ENCODE measurements at regions not wholly inside any gene's neighbourhood (a gene's known extent, or its start where the extent isn't known, plus 50 kb on each side); places are given as distances from the start of the nearest gene placed in this dataset.

- no peak overlapping the region for H2AK5ac ChIP-seq (ENCODE audit: low read length, severe bottlenecking)
- H2BK5ac ChIP-seq (ENCODE audit: low read depth, low read length, poor library complexity, severe bottlenecking): no peak overlapping the region
- no peaks in the 10 kb centered on the region for H3K79me1 ChIP-seq (replicated peaks; ENCODE audit: low read length, poor library complexity, severe bottlenecking)
- no peak overlapping the region for H3K4me3 ChIP-seq (ENCODE audit: insufficient read depth in 1 of 2, low read depth in 1 of 2, low read length in 2 of 2)
- H3K4ac ChIP-seq (ENCODE audit: low read depth in 1 of 2, low read length in 2 of 2): no peak overlapping the region
- no peak overlapping the region for H2BK15ac ChIP-seq (ENCODE audit: low read depth, poor library complexity, severe bottlenecking)
- H3K14ac ChIP-seq (ENCODE audit: low read length in 2 of 2): no peak overlapping the region
- H3K4me1 ChIP-seq (ENCODE audit: control insufficient read depth, insufficient read depth, low read depth, low read length): peaks cover 4% of the 10 kb centered on the region
- H3K27me3 ChIP-seq (ENCODE audit: control insufficient read depth in 1 of 2, insufficient read depth in 1 of 2, low read length in 2 of 2): no peaks in the 10 kb centered on the region
- H3K36me3 ChIP-seq (ENCODE audit: control insufficient read depth in 1 of 2, insufficient read depth in 2 of 2, low read depth in 1 of 2, low read length in 2 of 2): no peaks in the 10 kb centered on the region
- no peak overlapping the region for H2BK120ac ChIP-seq (ENCODE audit: low read depth, low read length)
- no peak overlapping the region for H4K8ac ChIP-seq (ENCODE audit: low read length)
- no peak overlapping the region for H4K91ac ChIP-seq (ENCODE audit: low read length)
- no peak overlapping the region for H3K18ac ChIP-seq (ENCODE audit: low read depth in 1 of 2, low read length in 2 of 2)
- no peak overlapping the region for H2AFZ ChIP-seq (ENCODE audit: low read depth, low read length)
- H3K9me3 ChIP-seq (ENCODE audit: control insufficient read depth, low read length): no peaks in the 10 kb centered on the region
- H2BK12ac ChIP-seq (ENCODE audit: low read length in 2 of 2): no peak overlapping the region
- no peak overlapping the region for H3K27ac ChIP-seq (ENCODE audit: low read length, poor library complexity, severe bottlenecking)
- no peak overlapping the region for H3K9ac ChIP-seq (ENCODE audit: low read length)
- 73% methylated on average over 3 of the region's 5 CpGs for WGBS
- no peak for DNase-seq
- no peak overlapping the region for H3K4me2 ChIP-seq (ENCODE audit: low read length, poor library complexity, severe bottlenecking)
- no peak overlapping the region for H3K23ac ChIP-seq (ENCODE audit: low read length in 2 of 2)
These were observed 97.7 kb downstream of the XCL2 start for GRCh38 chr1:168446081-168446480.

- no peak overlapping the region for H3K18ac ChIP-seq (ENCODE audit: low read depth in 1 of 2, low read length in 2 of 2)
- H3K9ac ChIP-seq (ENCODE audit: low read length): no peak overlapping the region
- no peaks in the 10 kb centered on the region for H3K27me3 ChIP-seq (ENCODE audit: control insufficient read depth in 1 of 2, insufficient read depth in 1 of 2, low read length in 2 of 2)
- H2BK15ac ChIP-seq (ENCODE audit: low read depth, poor library complexity, severe bottlenecking): no peak overlapping the region
- no peak overlapping the region for H3K4ac ChIP-seq (ENCODE audit: low read depth in 1 of 2, low read length in 2 of 2)
- no peaks in the 10 kb centered on the region for H3K79me1 ChIP-seq (replicated peaks; ENCODE audit: low read length, poor library complexity, severe bottlenecking)
- H3K23ac ChIP-seq (ENCODE audit: low read length in 2 of 2): no peak overlapping the region
- H2BK120ac ChIP-seq (ENCODE audit: low read depth, low read length): no peak overlapping the region
- H3K27ac ChIP-seq (ENCODE audit: low read length, poor library complexity, severe bottlenecking): no peak overlapping the region
- DNase-seq: no peak
- H2BK12ac ChIP-seq (ENCODE audit: low read length in 2 of 2): no peak overlapping the region
- H3K4me1 ChIP-seq (ENCODE audit: control insufficient read depth, insufficient read depth, low read depth, low read length): peaks cover 4% of the 10 kb centered on the region
- no peak overlapping the region for H3K14ac ChIP-seq (ENCODE audit: low read length in 2 of 2)
- H3K4me3 ChIP-seq (ENCODE audit: insufficient read depth in 1 of 2, low read depth in 1 of 2, low read length in 2 of 2): no peak overlapping the region
- H2BK5ac ChIP-seq (ENCODE audit: low read depth, low read length, poor library complexity, severe bottlenecking): no peak overlapping the region
- H4K91ac ChIP-seq (ENCODE audit: low read length): no peak overlapping the region
- H3K36me3 ChIP-seq (ENCODE audit: control insufficient read depth in 1 of 2, insufficient read depth in 2 of 2, low read depth in 1 of 2, low read length in 2 of 2): no peaks in the 10 kb centered on the region
- no peak overlapping the region for H2AFZ ChIP-seq (ENCODE audit: low read depth, low read length)
- no peak overlapping the region for H4K8ac ChIP-seq (ENCODE audit: low read length)
- H2AK5ac ChIP-seq (ENCODE audit: low read length, severe bottlenecking): no peak overlapping the region
- H3K9me3 ChIP-seq (ENCODE audit: control insufficient read depth, low read length): no peaks in the 10 kb centered on the region
- no peak overlapping the region for H3K4me2 ChIP-seq (ENCODE audit: low read length, poor library complexity, severe bottlenecking)
- 97% methylated on average over 5 of the region's 5 CpGs for WGBS
These were observed 99.9 kb downstream of the XCL2 start for GRCh38 chr1:168443899-168444298.

- Histone ChIP-seq H4K91ac (ENCODE audit: low read length) (no peak overlapping the region), H3K14ac (ENCODE audit: low read length in 2 of 2) (no peak overlapping the region), H2BK5ac (ENCODE audit: low read depth, low read length, poor library complexity, severe bottlenecking) (no peak overlapping the region), H3K4me1 (ENCODE audit: control insufficient read depth, insufficient read depth, low read depth, low read length) (peaks cover 4% of the 10 kb centered on the region), H3K23ac (ENCODE audit: low read length in 2 of 2) (no peak overlapping the region), H3K4me3 (ENCODE audit: insufficient read depth in 1 of 2, low read depth in 1 of 2, low read length in 2 of 2) (no peak overlapping the region), H4K8ac (ENCODE audit: low read length) (no peak overlapping the region), H2BK12ac (ENCODE audit: low read length in 2 of 2) (no peak overlapping the region), H2BK120ac (ENCODE audit: low read depth, low read length) (no peak overlapping the region), H3K4ac (ENCODE audit: low read depth in 1 of 2, low read length in 2 of 2) (no peak overlapping the region), H3K27me3 (ENCODE audit: control insufficient read depth in 1 of 2, insufficient read depth in 1 of 2, low read length in 2 of 2) (no peaks in the 10 kb centered on the region), H2AK5ac (ENCODE audit: low read length, severe bottlenecking) (no peak overlapping the region), H2AFZ (ENCODE audit: low read depth, low read length) (no peak overlapping the region), H3K79me1 (replicated peaks; ENCODE audit: low read length, poor library complexity, severe bottlenecking) (no peaks in the 10 kb centered on the region), H3K9me3 (ENCODE audit: control insufficient read depth, low read length) (no peaks in the 10 kb centered on the region), H3K4me2 (ENCODE audit: low read length, poor library complexity, severe bottlenecking) (no peak overlapping the region), H2BK15ac (ENCODE audit: low read depth, poor library complexity, severe bottlenecking) (no peak overlapping the region), H3K27ac (ENCODE audit: low read length, poor library complexity, severe bottlenecking) (no peak overlapping the region), H3K18ac (ENCODE audit: low read depth in 1 of 2, low read length in 2 of 2) (no peak overlapping the region), H3K36me3 (ENCODE audit: control insufficient read depth in 1 of 2, insufficient read depth in 2 of 2, low read depth in 1 of 2, low read length in 2 of 2) (no peaks in the 10 kb centered on the region), H3K9ac (ENCODE audit: low read length) (no peak overlapping the region)
- no peak for DNase-seq
- 93% methylated on average over 3 of the region's 3 CpGs for WGBS
These were observed 100.4 kb downstream of the XCL2 start for GRCh38 chr1:168443356-168443755.

- no peak overlapping the region for H3K27ac ChIP-seq (ENCODE audit: low read length, poor library complexity, severe bottlenecking)
- H4K91ac ChIP-seq (ENCODE audit: low read length): no peak overlapping the region
- H2BK5ac ChIP-seq (ENCODE audit: low read depth, low read length, poor library complexity, severe bottlenecking): no peak overlapping the region
- H2AK5ac ChIP-seq (ENCODE audit: low read length, severe bottlenecking): no peak overlapping the region
- DNase-seq: no peak
- no peak overlapping the region for H3K4me3 ChIP-seq (ENCODE audit: insufficient read depth in 1 of 2, low read depth in 1 of 2, low read length in 2 of 2)
- no peak overlapping the region for H3K23ac ChIP-seq (ENCODE audit: low read length in 2 of 2)
- no peak overlapping the region for H3K4ac ChIP-seq (ENCODE audit: low read depth in 1 of 2, low read length in 2 of 2)
- H3K9me3 ChIP-seq (ENCODE audit: control insufficient read depth, low read length): no peaks in the 10 kb centered on the region
- H3K4me1 ChIP-seq (ENCODE audit: control insufficient read depth, insufficient read depth, low read depth, low read length): peaks cover 4% of the 10 kb centered on the region
- H2BK15ac ChIP-seq (ENCODE audit: low read depth, poor library complexity, severe bottlenecking): no peak overlapping the region
- no peak overlapping the region for H2BK120ac ChIP-seq (ENCODE audit: low read depth, low read length)
- H4K8ac ChIP-seq (ENCODE audit: low read length): no peak overlapping the region
- H3K14ac ChIP-seq (ENCODE audit: low read length in 2 of 2): no peak overlapping the region
- H3K27me3 ChIP-seq (ENCODE audit: control insufficient read depth in 1 of 2, insufficient read depth in 1 of 2, low read length in 2 of 2): no peaks in the 10 kb centered on the region
- H3K9ac ChIP-seq (ENCODE audit: low read length): no peak overlapping the region
- H3K4me2 ChIP-seq (ENCODE audit: low read length, poor library complexity, severe bottlenecking): no peak overlapping the region
- H2BK12ac ChIP-seq (ENCODE audit: low read length in 2 of 2): no peak overlapping the region
- H3K36me3 ChIP-seq (ENCODE audit: control insufficient read depth in 1 of 2, insufficient read depth in 2 of 2, low read depth in 1 of 2, low read length in 2 of 2): no peaks in the 10 kb centered on the region
- H3K18ac ChIP-seq (ENCODE audit: low read depth in 1 of 2, low read length in 2 of 2): no peak overlapping the region
- no peak overlapping the region for H2AFZ ChIP-seq (ENCODE audit: low read depth, low read length)
- WGBS: 100% methylated on average over 1 of the region's 2 CpGs
- H3K79me1 ChIP-seq (replicated peaks; ENCODE audit: low read length, poor library complexity, severe bottlenecking): no peaks in the 10 kb centered on the region
These were observed 100.9 kb downstream of the XCL2 start for GRCh38 chr1:168442931-168443330.

Data from mesenchymal stem cell (in vitro differentiated cells and primary cell).